ENCODE measurements at regions not wholly inside any gene's neighbourhood (a gene's known extent, or its start where the extent isn't known, plus 50 kb on each side); places are given as distances from the start of the nearest gene placed in this dataset.

- Histone ChIP-seq H3K9me3 (replicated peaks; ENCODE audit: insufficient read depth, low read length) (no peaks in the 10 kb centered on the region), H3K36me3 (replicated peaks; ENCODE audit: insufficient read depth, low read length) (no peaks in the 10 kb centered on the region), H2AFZ (ENCODE audit: low read length) (no peak overlapping the region), H3K79me2 (ENCODE audit: low read length) (no peaks in the 10 kb centered on the region), H3K4me3 (ENCODE audit: low read length) (no peak overlapping the region), H3K27me3 (replicated peaks; ENCODE audit: insufficient read depth, low read length) (no peaks in the 10 kb centered on the region), H4K20me1 (ENCODE audit: insufficient read depth, low read length) (no peaks in the 10 kb centered on the region), H3K9ac (ENCODE audit: low read length) (no peak overlapping the region), H3K27ac (ENCODE audit: low read length) (no peak overlapping the region), H3F3A (ENCODE audit: insufficient read depth, low read length) (no peaks in the 10 kb centered on the region), H3K4me2 (ENCODE audit: low read depth, low read length) (no peak overlapping the region), H3K9me2 (replicated peaks; ENCODE audit: insufficient read depth, low read length) (no peaks in the 10 kb centered on the region), H3K4me1 (ENCODE audit: low read length) (no peaks in the 10 kb centered on the region)
- no peak for DNase-seq
- TF ChIP-seq, protein P1, sequence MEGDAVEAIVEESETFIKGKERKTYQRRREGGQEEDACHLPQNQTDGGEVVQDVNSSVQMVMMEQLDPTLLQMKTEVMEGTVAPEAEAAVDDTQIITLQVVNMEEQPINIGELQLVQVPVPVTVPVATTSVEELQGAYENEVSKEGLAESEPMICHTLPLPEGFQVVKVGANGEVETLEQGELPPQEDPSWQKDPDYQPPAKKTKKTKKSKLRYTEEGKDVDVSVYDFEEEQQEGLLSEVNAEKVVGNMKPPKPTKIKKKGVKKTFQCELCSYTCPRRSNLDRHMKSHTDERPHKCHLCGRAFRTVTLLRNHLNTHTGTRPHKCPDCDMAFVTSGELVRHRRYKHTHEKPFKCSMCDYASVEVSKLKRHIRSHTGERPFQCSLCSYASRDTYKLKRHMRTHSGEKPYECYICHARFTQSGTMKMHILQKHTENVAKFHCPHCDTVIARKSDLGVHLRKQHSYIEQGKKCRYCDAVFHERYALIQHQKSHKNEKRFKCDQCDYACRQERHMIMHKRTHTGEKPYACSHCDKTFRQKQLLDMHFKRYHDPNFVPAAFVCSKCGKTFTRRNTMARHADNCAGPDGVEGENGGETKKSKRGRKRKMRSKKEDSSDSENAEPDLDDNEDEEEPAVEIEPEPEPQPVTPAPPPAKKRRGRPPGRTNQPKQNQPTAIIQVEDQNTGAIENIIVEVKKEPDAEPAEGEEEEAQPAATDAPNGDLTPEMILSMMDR (IDR thresholded peaks at IDR 0.05; ENCODE audit: low read length), result no peak
- TF ChIP-seq EZH2phosphoT487 (IDR thresholded peaks at IDR 0.05; ENCODE audit: low read length) (no peak), EZH2 (optimal IDR thresholded peaks at IDR 0.05; ENCODE audit: low read depth, low read length) (no peak)
Observed at GRCh38 chr6:1103945-1104623, 207.8 kb upstream of the FOXQ1 start.

DNA sequence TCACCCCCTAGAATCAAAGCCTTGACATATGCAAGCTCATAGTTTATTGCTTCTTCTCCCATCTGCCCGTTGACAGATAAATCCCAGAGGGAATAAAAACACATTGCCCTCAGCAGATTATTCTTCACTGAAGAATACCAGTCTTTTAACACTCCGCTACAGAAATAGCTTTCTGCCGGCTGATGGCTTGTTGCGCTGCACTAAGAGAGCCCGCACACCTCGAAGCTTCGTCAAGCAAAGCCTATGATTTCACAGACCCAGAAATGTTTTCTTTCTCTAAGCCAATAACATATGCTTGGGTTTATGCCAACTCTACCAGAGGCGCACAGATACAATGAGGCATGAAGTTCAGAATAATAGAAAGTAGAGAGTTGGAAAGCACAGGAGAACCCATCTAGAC, 208.9 kb upstream of the FOXQ1 start:
- H4K20me1 ChIP-seq (ENCODE audit: insufficient read depth, low read length), result no peaks in the 10 kb centered on the region
- H3K27ac ChIP-seq (ENCODE audit: low read length), result no peak overlapping the region

GRCh38 chr6:1100269-1100668, 211.6 kb upstream of the FOXQ1 start:
- H3K9me2 ChIP-seq (replicated peaks; ENCODE audit: insufficient read depth, low read length), result no peaks in the 10 kb centered on the region

More for the DNA sequence above, 208.9 kb upstream of the FOXQ1 start:
- Histone ChIP-seq H3K9me3 (replicated peaks; ENCODE audit: insufficient read depth, low read length) (no peaks in the 10 kb centered on the region), H3K9ac (ENCODE audit: low read length) (no peak overlapping the region), H3K79me2 (ENCODE audit: low read length) (no peaks in the 10 kb centered on the region), H3K4me1 (ENCODE audit: low read length) (no peaks in the 10 kb centered on the region), H3K4me3 (ENCODE audit: low read length) (no peak overlapping the region), H3K4me2 (ENCODE audit: low read depth, low read length) (no peak overlapping the region), H3K9me2 (replicated peaks; ENCODE audit: insufficient read depth, low read length) (no peaks in the 10 kb centered on the region), H2AFZ (ENCODE audit: low read length) (no peak overlapping the region), H3F3A (ENCODE audit: insufficient read depth, low read length) (no peaks in the 10 kb centered on the region), H3K27me3 (replicated peaks; ENCODE audit: insufficient read depth, low read length) (no peaks in the 10 kb centered on the region), H3K36me3 (replicated peaks; ENCODE audit: insufficient read depth, low read length) (no peaks in the 10 kb centered on the region)
- no peak for DNase-seq
- TF ChIP-seq, protein P1 (IDR thresholded peaks at IDR 0.05; ENCODE audit: low read length), result no peak
- no peak for TF ChIP-seq EZH2phosphoT487 (IDR thresholded peaks at IDR 0.05; ENCODE audit: low read length)

More at GRCh38 chr6:1100269-1100668, 211.6 kb upstream of the FOXQ1 start:
- H3K9ac ChIP-seq (ENCODE audit: low read length), result no peak overlapping the region
- H3K79me2 ChIP-seq (ENCODE audit: low read length), result no peaks in the 10 kb centered on the region
- H3K27ac ChIP-seq (ENCODE audit: low read length), result no peak overlapping the region
- no peak overlapping the region for H3K4me2 ChIP-seq (ENCODE audit: low read depth, low read length)
- H3K4me1 ChIP-seq (ENCODE audit: low read length), result no peaks in the 10 kb centered on the region
- no peaks in the 10 kb centered on the region for H3K27me3 ChIP-seq (replicated peaks; ENCODE audit: insufficient read depth, low read length)
- no peaks in the 10 kb centered on the region for H4K20me1 ChIP-seq (ENCODE audit: insufficient read depth, low read length)
- no peak overlapping the region for H3K4me3 ChIP-seq (ENCODE audit: low read length)
- H2AFZ ChIP-seq (ENCODE audit: low read length), result no peak overlapping the region
- H3K9me3 ChIP-seq (replicated peaks; ENCODE audit: insufficient read depth, low read length), result no peaks in the 10 kb centered on the region
- no peaks in the 10 kb centered on the region for H3F3A ChIP-seq (ENCODE audit: insufficient read depth, low read length)
- H3K36me3 ChIP-seq (replicated peaks; ENCODE audit: insufficient read depth, low read length), result no peaks in the 10 kb centered on the region
- DNase-seq, result no peak
- TF ChIP-seq EZH2 (optimal IDR thresholded peaks at IDR 0.05; ENCODE audit: low read depth, low read length) (no peak), EZH2phosphoT487 (IDR thresholded peaks at IDR 0.05; ENCODE audit: low read length) (no peak)
- TF ChIP-seq, protein P1 (IDR thresholded peaks at IDR 0.05; ENCODE audit: low read length), result no peak

Measured in MM.1S (cell line).